ENCODE measurements at regions not wholly inside any gene's neighbourhood (a gene's known extent, or its start where the extent isn't known, plus 50 kb on each side); places are given as distances from the start of the nearest gene placed in this dataset.

GRCh38 chr4:116501954-116502353 is 583.4 kb downstream of the TRAM1L1 start:
- Histone ChIP-seq H3K36me3 (no peaks in the 10 kb centered on the region), H3K27ac (no peak overlapping the region), H3K9me3 (no peaks in the 10 kb centered on the region), H3K4me1 (no peaks in the 10 kb centered on the region), H3K27me3 (no peaks in the 10 kb centered on the region), H3K4me3 (no peak overlapping the region)
- ATAC-seq (no peak), DNase-seq (no peak)
- intact Hi-C loops (cut with DNase I): no loop called here
- TF ChIP-seq, protein P1, sequence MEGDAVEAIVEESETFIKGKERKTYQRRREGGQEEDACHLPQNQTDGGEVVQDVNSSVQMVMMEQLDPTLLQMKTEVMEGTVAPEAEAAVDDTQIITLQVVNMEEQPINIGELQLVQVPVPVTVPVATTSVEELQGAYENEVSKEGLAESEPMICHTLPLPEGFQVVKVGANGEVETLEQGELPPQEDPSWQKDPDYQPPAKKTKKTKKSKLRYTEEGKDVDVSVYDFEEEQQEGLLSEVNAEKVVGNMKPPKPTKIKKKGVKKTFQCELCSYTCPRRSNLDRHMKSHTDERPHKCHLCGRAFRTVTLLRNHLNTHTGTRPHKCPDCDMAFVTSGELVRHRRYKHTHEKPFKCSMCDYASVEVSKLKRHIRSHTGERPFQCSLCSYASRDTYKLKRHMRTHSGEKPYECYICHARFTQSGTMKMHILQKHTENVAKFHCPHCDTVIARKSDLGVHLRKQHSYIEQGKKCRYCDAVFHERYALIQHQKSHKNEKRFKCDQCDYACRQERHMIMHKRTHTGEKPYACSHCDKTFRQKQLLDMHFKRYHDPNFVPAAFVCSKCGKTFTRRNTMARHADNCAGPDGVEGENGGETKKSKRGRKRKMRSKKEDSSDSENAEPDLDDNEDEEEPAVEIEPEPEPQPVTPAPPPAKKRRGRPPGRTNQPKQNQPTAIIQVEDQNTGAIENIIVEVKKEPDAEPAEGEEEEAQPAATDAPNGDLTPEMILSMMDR (IDR thresholded peaks at IDR 0.05): no peak
- WGBS, 4 donors: 57 to 67% (median 65%) methylated on average over 4 of the region's 4 CpGs

GRCh38 chr4:116500225-116500624 is 585.2 kb downstream of the TRAM1L1 start:
- Histone ChIP-seq H3K4me1 (no peaks in the 10 kb centered on the region), H3K4me3 (no peak overlapping the region), H3K36me3 (no peaks in the 10 kb centered on the region), H3K27me3 (no peaks in the 10 kb centered on the region), H3K9me3 (no peaks in the 10 kb centered on the region), H3K27ac (no peak overlapping the region)
- TF ChIP-seq POLR2A (IDR thresholded peaks at IDR 0.05): no peak
- TF ChIP-seq, protein P1 (IDR thresholded peaks at IDR 0.05): no peak
- intact Hi-C loops (cut with DNase I): no loop called here
- ATAC-seq (no peak), DNase-seq (no peak)
- WGBS, 4 donors: 70 to 78% (median 74%) methylated on average over 2 of the region's 2 CpGs

DNA sequence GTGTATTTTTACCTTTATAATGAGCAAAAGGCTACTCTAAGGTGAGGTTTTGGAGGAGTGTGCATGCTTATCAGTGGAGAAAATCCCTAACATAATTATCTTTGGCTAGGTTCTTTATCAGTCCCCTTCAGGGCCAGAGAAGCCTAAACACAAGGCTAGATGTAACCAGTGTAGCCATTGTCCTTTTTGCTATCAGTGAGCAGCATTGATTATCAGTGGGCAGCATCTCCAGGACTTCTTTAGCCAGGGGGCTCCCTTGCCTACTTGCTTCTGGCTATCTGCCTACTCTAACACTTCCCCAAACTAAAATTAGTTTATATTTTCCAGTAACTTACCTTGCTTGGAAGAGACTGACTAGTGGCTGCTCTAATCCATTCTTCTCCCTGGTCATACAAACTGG is 595.6 kb downstream of the TRAM1L1 start:
- H3K9me3 ChIP-seq: no peaks in the 10 kb centered on the region
- no peak overlapping the region for H3K27ac ChIP-seq
- H3K36me3 ChIP-seq: no peaks in the 10 kb centered on the region
- ATAC-seq (no peak), DNase-seq (no peak)
- no peaks in the 10 kb centered on the region for H3K4me1 ChIP-seq
- H3K4me3 ChIP-seq: no peak overlapping the region
- intact Hi-C loops (cut with DNase I): no loop called here
- TF ChIP-seq POLR2A (IDR thresholded peaks at IDR 0.05): no peak
- TF ChIP-seq, protein P1 (IDR thresholded peaks at IDR 0.05): no peak
- H3K27me3 ChIP-seq: no peaks in the 10 kb centered on the region

DNA sequence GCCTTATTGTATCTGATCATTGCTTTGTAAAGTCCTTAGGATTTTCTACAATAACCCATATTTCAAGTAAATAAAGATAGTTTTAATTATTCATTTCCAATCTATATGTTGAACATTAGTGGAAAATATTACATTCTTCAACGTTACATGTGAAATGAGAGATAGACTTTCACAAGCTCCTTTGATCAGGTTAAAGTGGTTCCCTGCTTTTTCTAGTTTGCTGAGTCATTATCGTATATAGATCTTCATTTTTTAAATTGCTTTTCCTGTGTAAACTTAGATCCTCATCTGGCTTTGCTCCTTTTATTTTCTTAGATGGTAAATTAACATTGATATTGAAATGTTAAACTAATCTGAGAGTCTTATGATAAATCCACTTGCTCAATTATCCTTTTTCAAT is 599.0 kb downstream of the TRAM1L1 start:
- H3K27me3 ChIP-seq: no peaks in the 10 kb centered on the region
- TF ChIP-seq, protein P1 (IDR thresholded peaks at IDR 0.05): no peak
- TF ChIP-seq POLR2A (IDR thresholded peaks at IDR 0.05): no peak
- no peaks in the 10 kb centered on the region for H3K4me1 ChIP-seq
- H3K36me3 ChIP-seq: no peaks in the 10 kb centered on the region
- no peak overlapping the region for H3K4me3 ChIP-seq
- intact Hi-C loops (cut with DNase I): no loop called here
- H3K27ac ChIP-seq: no peak overlapping the region
- ATAC-seq: no peak
- peaks cover 0 to 6% (median 0%) of the 10 kb centered on the region in 12 donors for H3K9me3 ChIP-seq
- no peak for DNase-seq
- WGBS, 4 donors: 77 to 83% (median 82%) methylated on average over 2 of the region's 2 CpGs

Measured in heart left ventricle (tissue), 16 donors.